Endothelial cell of umbilical vein (primary cell): ENCODE measurements at regions not wholly inside any gene's neighbourhood (a gene's known extent, or its start where the extent isn't known, plus 50 kb on each side); places are given as distances from the start of the nearest gene placed in this dataset.
"Not testable (repeated sequence)": the region's sequence is repeated elsewhere in the genome, so short reads cannot be mapped to it uniquely, and the experiment has no call there.

Experiments
- BruUV-seq: library from RNA; stranded (reverse); fragments of 400-500 nt; replicated peaks from 2 replicates; lab custom pipeline; 2021; lab: Mats Ljungman, UMichigan
- CTCF ChIA-PET: fragments of 300-600, 350-600 bp; sonication (Branson Sonifier 250); formaldehyde crosslinking; loops from one replicate; lab custom pipeline; 2021; ENCODE audit warnings: antibody characterized with exemption, inconsistent platforms; lab: Charles Lee
- POLR2A ChIA-PET: fragments of 300-600, 350-600 bp; sonication (Branson Sonifier 250); formaldehyde crosslinking; loops from one replicate; lab custom pipeline; 2021; ENCODE audit warnings: antibody characterized with exemption, inconsistent platforms; lab: Charles Lee
- DNase-seq: peaks from one replicate; pipeline ENCODE4 v3.0.0-alpha.2; 2011; ENCODE audit warnings: low read depth, low spot score
- FAIRE-seq: peaks from 2 replicates; lab custom pipeline; 2011; peaks lifted over from hg19 to GRCh38; lab: Jason Lieb, UNC
- H2AFZ ChIP-seq: 2 replicates; pipeline ENCODE4 v1.6.0; 2012; ENCODE audit warnings: low read depth, low read length, control low read depth, inconsistent platforms
- H3K27ac ChIP-seq: 2 replicates; pipeline ENCODE4 v1.5.1; 2011; ENCODE audit warnings: low read depth, mild to moderate bottlenecking, control low read depth, low read length, moderate library complexity; ENCODE audit not compliant: insufficient read depth
- H3K27me3 ChIP-seq, 2 experiments: 2 replicates each; pipeline versions ENCODE4 v1.6.0 to v1.6.1; 2011; ENCODE audit warnings: low read length in 2 of 2, mixed read lengths in 1 of 2; ENCODE audit not compliant: control insufficient read depth in 2 of 2, insufficient read depth in 2 of 2
- H3K36me3 ChIP-seq, 2 experiments: 2 replicates in 1 of 2; 3 replicates in 1 of 2; pipeline ENCODE4 v1.5.1; 2011; ENCODE audit warnings: low read length in 2 of 2, mild to moderate bottlenecking in 1 of 2, moderate library complexity in 1 of 2; ENCODE audit not compliant: control insufficient read depth in 2 of 2, insufficient read depth in 2 of 2; ENCODE audit errors: extremely low read depth in 1 of 2
- H3K4me1 ChIP-seq: 3 replicates; pipeline ENCODE4 v1.5.1; 2011; ENCODE audit warnings: mild to moderate bottlenecking, low read length; ENCODE audit not compliant: control insufficient read depth, insufficient read depth; ENCODE audit errors: extremely low read depth
- H3K4me2 ChIP-seq: 2 replicates; pipeline ENCODE4 v1.6.1; 2011; ENCODE audit warnings: low read length, control low read depth, mixed read lengths; ENCODE audit not compliant: insufficient read depth
- H3K4me3 ChIP-seq, 3 experiments: fragments of 200-600 bp in 1 of 3; sonication (generic), shearing (Covaris generic) in 1 of 3; replicated peaks in 1 of 3; 2 replicates each; pipeline ENCODE4 v1.5.1; 2011 to 2016; ENCODE audit warnings: control low read depth in 3 of 3, low read length in 3 of 3, mild to moderate bottlenecking in 2 of 3, inconsistent platforms in 1 of 3, low read depth in 1 of 3, moderate library complexity in 1 of 3; ENCODE audit not compliant: insufficient read depth in 1 of 3
- H3K79me2 ChIP-seq: 2 replicates; pipeline ENCODE4 v1.6.0; 2012; ENCODE audit warnings: low read length, inconsistent platforms; ENCODE audit not compliant: control insufficient read depth, insufficient read depth
- H3K9ac ChIP-seq: replicated peaks from 2 replicates; pipeline ENCODE3; 2011; ENCODE audit warnings: low read length, control low read depth; ENCODE audit not compliant: insufficient read depth; ENCODE audit errors: extremely low read depth
- H3K9me1 ChIP-seq: replicated peaks from 3 replicates; pipeline ENCODE4 v1.6.0; 2011; ENCODE audit warnings: mild to moderate bottlenecking, low read length; ENCODE audit not compliant: control insufficient read depth, insufficient read depth; ENCODE audit errors: extremely low read depth
- H3K9me3 ChIP-seq: replicated peaks from 2 replicates; pipeline ENCODE4 v1.5.1; 2012; ENCODE audit warnings: low read length, inconsistent platforms; ENCODE audit not compliant: control insufficient read depth, insufficient read depth
- H4K20me1 ChIP-seq: replicated peaks from 2 replicates; pipeline ENCODE3; 2011; ENCODE audit warnings: mild to moderate bottlenecking, low read length; ENCODE audit not compliant: control insufficient read depth, insufficient read depth; ENCODE audit errors: extremely low read depth
- CTCF ChIP-seq, 2 donors: IDR thresholded peaks; 1 replicate in 1 of 2; 2 replicates in 1 of 2; pipeline ENCODE4 v1.5.1; 2011; ENCODE audit warnings: low read length in 2 of 2, mild to moderate bottlenecking in 2 of 2, moderate library complexity in 2 of 2, control low read depth in 1 of 2, inconsistent platforms in 1 of 2, low read depth in 1 of 2; ENCODE audit not compliant: insufficient read depth in 1 of 2; ENCODE audit errors: extremely low read depth in 1 of 2
- EZH2 ChIP-seq: IDR thresholded peaks from 2 replicates; pipeline ENCODE4 v1.6.1; 2012; ENCODE audit warnings: borderline replicate concordance, low read depth, mild to moderate bottlenecking, moderate library complexity, low read length, inconsistent platforms; ENCODE audit not compliant: severe bottlenecking
- FOS ChIP-seq: IDR thresholded peaks from 2 replicates; pipeline ENCODE4 v1.6.1; 2011; ENCODE audit warnings: mild to moderate bottlenecking, low read length, moderate library complexity, borderline replicate concordance; ENCODE audit not compliant: insufficient read depth
- GATA2 ChIP-seq: IDR thresholded peaks from 2 replicates; pipeline ENCODE4 v1.7.0; 2011; ENCODE audit warnings: low read depth, mild to moderate bottlenecking, moderate library complexity, mixed read lengths, low read length; ENCODE audit not compliant: insufficient read length, insufficient read depth
- JUN ChIP-seq: IDR thresholded peaks from 2 replicates; pipeline ENCODE4 v1.6.1; 2011; ENCODE audit warnings: borderline replicate concordance, low read depth; ENCODE audit not compliant: insufficient read length, insufficient read depth
- MAX ChIP-seq: IDR thresholded peaks from 2 replicates; pipeline ENCODE4 v1.6.1; 2011; ENCODE audit not compliant: insufficient read depth, insufficient read length
- MYC ChIP-seq: IDR thresholded peaks from one replicate; pipeline ENCODE4 v1.6.1; 2011; ENCODE audit warnings: mild to moderate bottlenecking, low read depth, low read length
- POLR2A ChIP-seq: IDR thresholded peaks from 2 replicates; pipeline ENCODE4 v1.6.1; 2012; ENCODE audit warnings: low read depth, mild to moderate bottlenecking, control low read depth, low read length
- POLR2AphosphoS5 ChIP-seq: IDR thresholded peaks from 2 replicates; pipeline ENCODE4 v1.6.1; 2012; ENCODE audit warnings: low read depth, mild to moderate bottlenecking, control low read depth, low read length, moderate library complexity; ENCODE audit not compliant: insufficient read depth
- dilution Hi-C: fragments of 300-500 bp; cut with MboI; formaldehyde crosslinking; loops from one replicate; pipeline ENCODE4 v1.15.0; 2019; ENCODE audit warnings: low sequenced_read_pairs; ENCODE audit not compliant: extremely low pct_ligation_motif_present
- intact Hi-C: fragments of 100-400 bp; cut with micrococcal nuclease; formaldehyde crosslinking; loops from one replicate; pipeline ENCODE4 v1.10.0; 2022

GRCh38 chr7:119967221-119967620 lies 305.8 kb upstream of the KCND2 start:
- no peak overlapping the region for H3K9ac ChIP-seq
- no peaks in the 10 kb centered on the region for H3K79me2 ChIP-seq
- no peaks in the 10 kb centered on the region for H3K27me3 ChIP-seq
- no peaks in the 10 kb centered on the region for H3K9me3 ChIP-seq
- BruUV-seq = no TSS peak
- FAIRE-seq = no peak
- DNase-seq = no peak
- no peak for TF ChIP-seq MYC
- no peak for TF ChIP-seq POLR2A
- no peak for TF ChIP-seq CTCF (IDR thresholded peaks at IDR 0.05; ENCODE audit: extremely low read depth in 1 of 2, insufficient read depth in 1 of 2, low read depth in 1 of 2, low read length in 2 of 2)
- TF ChIP-seq EZH2 = no peak
- no peak for TF ChIP-seq GATA2
- TF ChIP-seq POLR2AphosphoS5 = no peak
- no peak for TF ChIP-seq FOS
- TF ChIP-seq JUN = no peak
- no peak for TF ChIP-seq MAX
- intact Hi-C loops = no loop called here
- H3K4me3 ChIP-seq = no peak overlapping the region
- H3K36me3 ChIP-seq = no peaks in the 10 kb centered on the region
- no peaks in the 10 kb centered on the region for H3K9me1 ChIP-seq
- no peak overlapping the region for H3K4me2 ChIP-seq
- no peaks in the 10 kb centered on the region for H3K4me1 ChIP-seq
- H4K20me1 ChIP-seq = no peaks in the 10 kb centered on the region
- CTCF ChIA-PET = interaction anchor here (1.1 to 3.1 kb wide), 2 partner anchors 10 to 32 kb away, joined by 4 to 27 read pairs; no protein-coding TSS in a partner anchor
- H2AFZ ChIP-seq = no peak overlapping the region
- POLR2A ChIA-PET = no interaction called here
- H3K27ac ChIP-seq = no peak overlapping the region
- dilution Hi-C loops = no loop called here

GRCh38 chr7:119968411-119968810 lies 304.6 kb upstream of the KCND2 start:
- H3K4me3 ChIP-seq, H3K4me2 ChIP-seq, H3K9me1 ChIP-seq, FAIRE-seq, H4K20me1 ChIP-seq, H3K9me3 ChIP-seq, H3K79me2 ChIP-seq, H3K36me3 ChIP-seq, DNase-seq, dilution Hi-C loops, H2AFZ ChIP-seq, H3K27ac ChIP-seq, H3K4me1 ChIP-seq, BruUV-seq, intact Hi-C loops, H3K27me3 ChIP-seq, H3K9ac ChIP-seq: not testable (repeated sequence)
- POLR2A ChIA-PET = interaction anchor here (0.7 kb wide), 1 partner anchor 8 kb away, joined by 3 read pairs; no protein-coding TSS in a partner anchor
- CTCF ChIA-PET = interaction anchor here (0.5 to 3.1 kb wide), 4 partner anchors 9 to 593 kb away, joined by 3 to 27 read pairs (median 4); no protein-coding TSS in a partner anchor
